ENCODE measurements at regions not wholly inside any gene's neighbourhood (a gene's known extent, or its start where the extent isn't known, plus 50 kb on each side); places are given as distances from the start of the nearest gene placed in this dataset.

DNA sequence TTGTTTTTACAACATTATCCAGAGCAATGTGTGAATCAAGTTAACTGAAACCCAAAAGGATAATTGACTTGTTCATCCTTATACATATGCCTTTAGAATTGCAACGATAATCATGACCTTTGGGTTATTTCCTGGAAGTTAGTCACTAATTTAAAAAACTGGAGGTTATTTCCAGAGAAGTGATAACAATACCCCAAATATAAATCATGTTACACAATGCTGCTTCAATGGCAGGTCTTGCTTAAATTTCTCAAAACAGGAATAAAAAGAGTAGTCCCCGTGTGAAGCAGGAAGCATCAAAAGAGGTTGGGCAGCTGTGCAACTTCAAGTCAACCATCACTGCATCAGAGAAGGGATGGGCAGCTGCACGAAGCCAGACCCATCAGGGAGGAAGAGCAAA is 134.4 kb downstream of the EFNB2 start:
- H3K36me3 Mint-ChIP-seq: no peaks in the 10 kb centered on the region
- H3K27ac Mint-ChIP-seq: no peak overlapping the region
- no peaks in the 10 kb centered on the region for H3K4me1 Mint-ChIP-seq (ENCODE audit: low read depth in 2 of 2)
- H3K27me3 Mint-ChIP-seq: no peaks in the 10 kb centered on the region
- ATAC-seq (no peak), DNase-seq (ENCODE audit: low spot score) (no peak)
- H3K4me3 Mint-ChIP-seq: no peak overlapping the region
- no peaks in the 10 kb centered on the region for H3K9me3 Mint-ChIP-seq

DNA sequence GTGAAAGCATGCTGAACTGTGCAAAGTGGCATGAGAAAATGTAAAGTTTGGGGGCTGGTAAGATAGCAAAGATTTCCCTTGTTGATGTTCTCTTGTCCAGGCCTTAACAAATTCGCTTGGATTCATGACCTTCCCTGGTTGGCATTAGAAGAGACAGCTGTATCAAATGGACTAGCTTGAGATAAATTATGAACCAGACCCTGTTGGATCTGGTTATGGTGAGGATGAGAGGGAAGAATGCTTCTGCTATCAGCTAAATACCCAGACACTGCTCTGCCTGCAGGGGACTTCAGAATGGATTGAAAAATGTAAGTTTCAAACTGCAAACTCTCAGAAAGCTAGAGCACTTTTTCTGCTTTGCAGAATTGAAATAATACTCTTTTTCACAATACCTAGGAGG is 135.2 kb downstream of the EFNB2 start:
- no peak for ATAC-seq
- no peak overlapping the region for H3K27ac Mint-ChIP-seq
- no peak overlapping the region for H3K4me3 Mint-ChIP-seq
- no peaks in the 10 kb centered on the region for H3K9me3 Mint-ChIP-seq
- H3K36me3 Mint-ChIP-seq: no peaks in the 10 kb centered on the region
- DNase-seq (ENCODE audit: low spot score): no peak
- H3K27me3 Mint-ChIP-seq: no peaks in the 10 kb centered on the region
- H3K4me1 Mint-ChIP-seq (ENCODE audit: low read depth in 2 of 2): no peaks in the 10 kb centered on the region

DNA sequence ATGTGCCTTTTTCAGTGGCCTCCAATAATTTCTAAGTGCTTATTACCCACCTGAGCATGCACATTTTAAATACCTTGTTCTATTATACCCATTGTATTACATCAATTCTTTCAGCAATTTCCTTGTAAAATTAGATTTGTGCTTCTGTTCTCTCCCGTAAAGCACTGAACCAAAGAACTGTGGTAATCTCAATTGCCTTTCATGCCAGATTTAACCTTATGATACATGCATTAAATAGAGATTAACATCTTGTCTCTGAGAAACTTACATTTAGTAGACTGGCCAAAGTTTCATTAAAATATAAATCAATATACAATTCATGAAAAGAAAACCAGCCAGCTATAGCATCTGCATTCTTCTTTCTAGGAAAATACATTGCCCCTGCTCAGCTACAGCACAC is 137.2 kb downstream of the EFNB2 start:
- H3K9me3 Mint-ChIP-seq: no peaks in the 10 kb centered on the region
- H3K36me3 Mint-ChIP-seq: no peaks in the 10 kb centered on the region
- DNase-seq (ENCODE audit: low spot score) (no peak), ATAC-seq (no peak)
- H3K27me3 Mint-ChIP-seq: no peaks in the 10 kb centered on the region
- H3K4me1 Mint-ChIP-seq (ENCODE audit: low read depth in 2 of 2): no peaks in the 10 kb centered on the region
- no peak overlapping the region for H3K4me3 Mint-ChIP-seq
- no peak overlapping the region for H3K27ac Mint-ChIP-seq

DNA sequence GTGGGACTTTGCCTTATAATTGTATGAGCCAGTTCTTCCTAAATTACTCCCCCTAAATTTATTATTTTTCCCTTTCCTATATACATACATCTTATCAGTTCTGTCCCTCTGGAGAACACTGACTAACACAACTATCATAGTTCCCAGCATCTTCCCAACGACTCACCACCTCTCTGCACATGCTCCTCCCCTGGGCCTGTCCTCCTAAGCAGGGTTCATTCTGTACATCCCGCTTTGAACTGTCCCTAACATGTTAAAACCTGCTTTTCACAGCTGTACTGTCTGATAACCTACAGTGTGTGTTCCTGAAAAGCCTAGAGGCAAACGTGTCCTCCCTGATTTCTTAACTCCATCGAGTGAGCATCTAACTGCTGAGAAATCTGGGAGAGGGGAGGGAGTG is 141.7 kb downstream of the EFNB2 start:
- ATAC-seq (no peak), DNase-seq (ENCODE audit: low spot score) (no peak)
- no peaks in the 10 kb centered on the region for H3K9me3 Mint-ChIP-seq
- no peaks in the 10 kb centered on the region for H3K4me1 Mint-ChIP-seq (ENCODE audit: low read depth in 2 of 2)
- no peaks in the 10 kb centered on the region for H3K36me3 Mint-ChIP-seq
- H3K27me3 Mint-ChIP-seq: peaks cover 0 to 6% of the 10 kb centered on the region in 2 donors
- H3K4me3 Mint-ChIP-seq: no peak overlapping the region
- no peak overlapping the region for H3K27ac Mint-ChIP-seq

DNA sequence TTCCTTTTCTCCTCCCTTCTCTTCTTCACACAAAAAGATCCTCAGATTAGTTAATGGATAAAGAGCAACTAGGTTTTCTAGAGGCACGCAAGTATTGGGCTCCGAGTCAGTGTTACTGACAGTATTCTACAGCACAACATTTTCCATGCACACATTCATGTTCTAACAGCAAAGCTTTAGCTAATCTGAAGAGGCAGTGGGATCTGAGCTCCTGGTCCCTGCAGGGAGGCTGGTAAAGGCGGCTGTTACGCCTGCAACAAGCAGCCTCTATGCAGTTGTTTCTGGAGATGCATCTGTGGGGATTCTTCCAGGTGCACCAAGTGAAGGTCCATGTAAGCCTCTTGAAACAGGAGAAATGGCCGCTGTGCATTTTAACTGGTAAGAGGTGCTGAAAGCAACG is 143.8 kb downstream of the EFNB2 start:
- H3K27ac Mint-ChIP-seq: no peak overlapping the region
- H3K4me1 Mint-ChIP-seq (ENCODE audit: low read depth in 2 of 2): no peaks in the 10 kb centered on the region
- no peak overlapping the region for H3K4me3 Mint-ChIP-seq
- H3K36me3 Mint-ChIP-seq: no peaks in the 10 kb centered on the region
- DNase-seq (ENCODE audit: low spot score) (no peak), ATAC-seq (no peak)
- H3K9me3 Mint-ChIP-seq: no peaks in the 10 kb centered on the region
- H3K27me3 Mint-ChIP-seq: peaks cover 0 to 6% of the 10 kb centered on the region in 2 donors

DNA sequence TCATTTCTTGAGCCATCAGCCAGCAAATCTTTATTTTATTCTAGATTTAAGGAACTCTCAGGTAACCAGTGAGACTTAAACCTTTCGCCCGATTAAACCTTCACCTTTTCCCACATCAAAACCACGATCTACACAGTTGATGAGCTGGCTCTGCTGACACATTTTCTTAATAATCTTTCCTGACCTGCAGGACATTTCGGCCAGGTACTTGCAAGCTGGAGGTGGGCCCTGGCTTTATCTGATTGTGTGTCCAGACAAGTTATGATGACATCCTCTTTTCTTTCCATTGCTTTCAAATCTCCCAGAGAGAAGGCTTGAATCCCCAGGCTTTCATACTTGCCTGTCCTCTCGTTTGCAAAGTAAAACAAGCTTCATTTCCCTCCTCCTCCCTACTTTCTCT is 144.2 kb downstream of the EFNB2 start:
- Mint-ChIP-seq H3K9me3 (no peaks in the 10 kb centered on the region), H3K27ac (no peak overlapping the region), H3K4me1 (ENCODE audit: low read depth in 2 of 2) (no peaks in the 10 kb centered on the region), H3K27me3 (peaks cover 0 to 6% of the 10 kb centered on the region in 2 donors), H3K36me3 (no peaks in the 10 kb centered on the region), H3K4me3 (no peak overlapping the region)
- no peak for ATAC-seq
- no peak for DNase-seq (ENCODE audit: low spot score)

DNA sequence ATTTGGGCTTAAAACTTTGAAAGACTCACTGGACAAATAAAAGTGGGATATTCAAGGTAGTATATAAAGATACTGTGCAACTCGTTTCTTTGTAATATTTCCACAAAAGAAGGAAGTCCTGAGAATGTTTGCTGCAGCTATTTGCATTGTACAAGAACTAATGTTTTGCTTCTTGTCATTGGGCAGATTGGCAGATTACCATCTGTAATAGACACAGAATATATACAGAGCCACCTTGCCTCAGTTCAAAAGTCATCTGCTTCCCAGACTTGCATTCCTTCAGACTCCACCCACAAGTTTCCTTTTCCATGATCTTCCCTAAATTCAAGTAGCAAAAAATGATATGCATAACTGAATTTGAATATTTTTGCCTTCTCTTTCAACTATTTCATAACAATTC is 145.1 kb downstream of the EFNB2 start:
- Mint-ChIP-seq H3K27me3 (peaks cover 0 to 6% of the 10 kb centered on the region in 2 donors), H3K36me3 (no peaks in the 10 kb centered on the region), H3K4me3 (no peak overlapping the region), H3K9me3 (no peaks in the 10 kb centered on the region), H3K27ac (no peak overlapping the region), H3K4me1 (ENCODE audit: low read depth in 2 of 2) (no peaks in the 10 kb centered on the region)
- DNase-seq (ENCODE audit: low spot score): no peak
- no peak for ATAC-seq

DNA sequence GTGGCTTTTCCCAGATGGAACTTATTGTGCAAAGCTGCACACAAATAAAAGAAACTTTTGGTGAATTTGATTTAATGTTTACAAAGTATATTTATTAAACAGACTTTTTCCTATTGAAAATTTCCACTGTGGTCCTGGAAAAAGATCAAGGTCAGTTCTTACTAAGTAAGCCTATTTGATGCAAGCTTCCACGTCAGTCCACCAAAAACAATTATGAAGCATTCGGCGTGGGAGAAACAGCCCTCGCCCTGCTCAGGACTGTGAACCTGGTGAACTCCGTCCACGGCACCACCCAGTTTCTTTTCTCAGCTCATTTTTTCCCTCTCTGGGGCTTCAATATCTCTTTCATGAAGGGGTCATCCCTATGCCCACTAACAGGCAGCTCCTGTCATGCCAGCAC is 149.8 kb downstream of the EFNB2 start:
- no peaks in the 10 kb centered on the region for H3K36me3 Mint-ChIP-seq
- ATAC-seq (no peak), DNase-seq (ENCODE audit: low spot score) (no peak)
- no peak overlapping the region for H3K4me3 Mint-ChIP-seq
- H3K27me3 Mint-ChIP-seq: peaks cover 0 to 4% of the 10 kb centered on the region in 2 donors
- H3K9me3 Mint-ChIP-seq: no peaks in the 10 kb centered on the region
- no peak overlapping the region for H3K27ac Mint-ChIP-seq
- H3K4me1 Mint-ChIP-seq (ENCODE audit: low read depth in 2 of 2): no peaks in the 10 kb centered on the region

DNA sequence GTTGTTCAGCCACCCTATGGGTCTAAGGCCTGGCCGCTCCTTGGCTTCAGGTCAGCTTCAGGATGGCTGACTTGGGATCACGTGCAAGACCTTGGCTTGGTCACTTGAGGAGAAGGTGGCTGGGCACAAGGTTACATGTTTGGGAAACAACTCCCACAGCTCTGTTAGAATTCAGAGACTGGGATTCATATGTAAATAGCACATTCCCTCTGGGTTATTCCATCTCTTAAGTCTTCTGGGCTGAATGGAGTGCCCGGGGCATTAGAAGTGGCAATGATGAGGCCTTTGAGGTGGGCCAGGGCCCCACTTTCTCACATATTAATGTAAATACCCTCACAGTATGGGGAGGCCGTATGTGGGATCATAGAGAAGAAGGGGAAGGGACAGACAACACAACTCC is 150.9 kb downstream of the EFNB2 start:
- Mint-ChIP-seq H3K36me3 (no peaks in the 10 kb centered on the region), H3K4me1 (ENCODE audit: low read depth in 2 of 2) (no peaks in the 10 kb centered on the region)
- no peak for ATAC-seq

DNA sequence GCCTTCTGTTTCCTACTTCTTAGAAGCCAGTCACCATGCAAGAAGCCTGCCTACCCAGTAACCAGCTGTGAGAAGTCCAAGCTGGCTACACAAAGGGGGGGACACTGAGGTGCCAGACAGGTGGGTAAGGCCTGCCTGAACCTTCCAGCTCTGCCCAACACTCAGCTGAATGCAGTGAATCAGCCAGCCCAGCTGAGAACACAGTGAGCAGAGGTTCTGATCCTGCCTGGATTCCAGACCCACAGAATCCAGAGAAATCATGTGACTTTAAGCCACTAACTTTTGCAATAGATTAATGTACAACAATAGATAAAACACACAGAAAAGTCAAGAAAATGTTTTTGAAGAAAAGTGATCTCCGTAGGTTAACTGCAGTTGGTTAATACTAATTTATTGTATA is 151.7 kb downstream of the EFNB2 start:
- Mint-ChIP-seq H3K27ac (no peak overlapping the region), H3K27me3 (peaks cover 0 to 3% of the 10 kb centered on the region in 2 donors), H3K36me3 (no peaks in the 10 kb centered on the region), H3K4me3 (no peak overlapping the region), H3K9me3 (no peaks in the 10 kb centered on the region), H3K4me1 (ENCODE audit: low read depth in 2 of 2) (no peaks in the 10 kb centered on the region)
- DNase-seq (ENCODE audit: low spot score) (no peak), ATAC-seq (no peak)

More for the DNA sequence above, 150.9 kb downstream of the EFNB2 start:
- no peak for DNase-seq (ENCODE audit: low spot score)
- Mint-ChIP-seq H3K27ac (no peak overlapping the region), H3K4me3 (no peak overlapping the region), H3K9me3 (no peaks in the 10 kb centered on the region), H3K27me3 (peaks cover 0 to under 1% of the 10 kb centered on the region in 2 donors)

DNA sequence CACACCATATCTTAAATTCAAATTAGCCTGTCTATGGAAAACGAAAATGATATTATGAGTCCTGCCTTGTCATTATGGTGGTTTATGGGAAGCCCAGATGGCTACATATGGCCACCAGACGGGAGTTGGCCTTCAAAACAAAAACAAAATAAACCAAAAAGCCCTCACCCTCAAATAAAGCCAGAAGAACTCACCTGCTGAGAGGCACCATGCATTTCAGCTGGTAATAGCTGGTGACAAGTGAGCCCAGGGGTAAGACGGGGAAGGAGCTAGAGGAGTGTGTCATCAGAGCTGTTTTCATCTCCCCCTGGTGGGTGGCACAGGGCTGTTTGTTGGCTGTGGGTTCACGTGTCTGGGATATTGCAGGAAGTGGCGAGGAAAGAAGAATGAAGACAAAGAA is 152.9 kb downstream of the EFNB2 start:
- Mint-ChIP-seq H3K27ac (no peak overlapping the region), H3K4me1 (ENCODE audit: low read depth in 2 of 2) (no peaks in the 10 kb centered on the region), H3K36me3 (no peaks in the 10 kb centered on the region), H3K9me3 (no peaks in the 10 kb centered on the region), H3K27me3 (peaks cover 2 to 8% of the 10 kb centered on the region in 2 donors), H3K4me3 (no peak overlapping the region)
- no peak for ATAC-seq
- DNase-seq (ENCODE audit: low spot score): no peak

DNA sequence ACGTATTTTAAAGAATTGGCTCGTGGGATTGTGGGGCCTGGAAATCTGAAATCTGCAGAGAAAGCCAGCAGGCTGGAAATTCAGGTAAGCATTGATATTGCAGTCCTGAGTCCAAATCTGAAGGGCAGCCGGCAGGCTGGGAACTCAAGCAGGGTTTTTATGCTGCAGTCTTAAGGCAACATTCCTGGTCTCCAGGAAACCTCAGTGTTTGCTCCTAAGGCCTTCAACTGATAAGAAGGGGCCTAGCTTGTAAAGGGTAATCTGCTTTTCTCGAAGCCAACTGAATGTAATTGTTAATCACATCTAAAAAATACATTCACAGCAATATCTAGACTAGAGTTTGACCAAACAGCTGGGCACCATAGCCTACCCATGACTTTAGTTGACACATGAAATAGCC is 154.4 kb downstream of the EFNB2 start:
- Mint-ChIP-seq H3K27ac (no peak overlapping the region), H3K27me3 (peaks cover 2 to 8% of the 10 kb centered on the region in 2 donors), H3K36me3 (no peaks in the 10 kb centered on the region), H3K9me3 (no peaks in the 10 kb centered on the region), H3K4me3 (no peak overlapping the region), H3K4me1 (ENCODE audit: low read depth in 2 of 2) (no peaks in the 10 kb centered on the region)
- ATAC-seq: no peak
- no peak for DNase-seq (ENCODE audit: low spot score)

DNA sequence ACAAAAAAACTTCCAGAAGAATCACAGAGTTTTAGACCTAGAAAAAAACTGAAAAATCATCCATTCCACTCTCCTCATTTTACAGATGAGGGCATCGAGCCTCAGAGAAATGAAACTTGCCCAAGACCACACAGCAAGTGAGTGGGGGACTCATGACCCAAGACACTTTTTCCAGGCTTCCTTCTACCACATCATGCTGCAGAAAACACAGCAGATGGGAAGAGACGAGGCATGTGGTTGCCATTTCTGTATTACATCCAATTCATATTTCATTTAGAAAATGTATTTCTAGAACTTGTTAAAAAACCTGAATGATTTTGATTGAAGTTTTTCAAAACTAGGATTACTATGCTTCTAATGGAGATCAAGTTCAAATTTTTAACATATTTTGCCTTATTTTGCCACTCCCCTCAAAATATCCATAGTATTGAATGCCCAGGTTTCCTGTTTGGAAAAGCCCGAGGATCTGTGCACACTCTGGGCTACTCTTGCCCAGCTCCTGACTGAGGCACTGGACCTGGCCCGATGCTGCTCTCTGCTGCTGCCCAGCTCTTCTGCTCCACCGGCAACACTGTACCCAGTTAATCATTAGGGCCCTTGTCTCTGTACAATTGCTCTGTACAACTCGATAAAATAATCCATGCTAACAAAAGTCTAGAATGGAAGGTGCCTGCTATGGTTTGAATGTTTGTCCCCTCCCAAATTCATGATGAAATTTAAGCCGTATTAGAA is 157.4 kb downstream of the EFNB2 start:
- Mint-ChIP-seq H3K4me1 (ENCODE audit: low read depth in 2 of 2) (no peaks in the 10 kb centered on the region), H3K27me3 (peaks cover 2 to 8% of the 10 kb centered on the region in 2 donors), H3K9me3 (no peaks in the 10 kb centered on the region), H3K4me3 (no peak overlapping the region), H3K36me3 (no peaks in the 10 kb centered on the region), H3K27ac (no peak overlapping the region)
- DNase-seq (ENCODE audit: low spot score) (no peak), ATAC-seq (no peak)

DNA sequence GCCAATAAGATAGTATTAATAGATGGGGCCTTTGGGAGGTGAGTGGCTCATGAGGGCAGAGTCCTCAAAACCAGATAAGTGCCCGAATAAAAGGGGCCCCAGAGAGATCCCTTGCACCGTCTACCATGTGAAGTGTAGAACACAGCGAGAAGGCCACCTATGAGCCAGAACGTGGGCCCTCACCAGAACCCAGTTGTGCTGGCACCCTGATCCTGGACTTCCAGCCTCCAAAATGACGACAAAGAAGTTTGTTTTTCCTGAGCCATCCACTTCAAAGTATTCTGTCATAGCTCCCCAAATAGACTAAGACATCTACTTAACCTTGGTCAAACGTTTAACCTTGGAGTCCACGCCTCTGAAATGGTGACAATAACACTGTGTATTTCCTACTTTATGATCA is 158.1 kb downstream of the EFNB2 start:
- peaks cover 2 to 8% of the 10 kb centered on the region in 2 donors for H3K27me3 Mint-ChIP-seq
- H3K4me1 Mint-ChIP-seq (ENCODE audit: low read depth in 2 of 2): no peaks in the 10 kb centered on the region
- H3K4me3 Mint-ChIP-seq: no peak overlapping the region
- DNase-seq (ENCODE audit: low spot score): no peak
- no peaks in the 10 kb centered on the region for H3K36me3 Mint-ChIP-seq
- no peak for ATAC-seq
- H3K27ac Mint-ChIP-seq: no peak overlapping the region
- H3K9me3 Mint-ChIP-seq: no peaks in the 10 kb centered on the region
